Tongue (tissue), 1 donor: ENCODE measurements at regions not wholly inside any gene's neighbourhood (a gene's known extent, or its start where the extent isn't known, plus 50 kb on each side); places are given as distances from the start of the nearest gene placed in this dataset.

Experiments
- DNase-seq: peaks from one replicate; pipeline ENCODE4 v3.0.0-alpha.2; 2015

GRCh38 chr18:50492097-50492496 lies 67.8 kb upstream of the MAPK4 start:
- DNase-seq = peak; percentile 1

- no peak for DNase-seq
These were observed 65.3 kb upstream of the MAPK4 start for GRCh38 chr18:50494569-50494968.

- DNase-seq = no peak
These were observed 53.5 kb upstream of the MAPK4 start for GRCh38 chr18:50506362-50506761.

GRCh38 chr18:50507120-50507590 lies 52.7 kb upstream of the MAPK4 start:
- peak; percentile 57 for DNase-seq

- DNase-seq = no peak
These were observed 51.7 kb upstream of the MAPK4 start for GRCh38 chr18:50508228-50508627.

GRCh38 chr18:50509012-50509411 lies 50.9 kb upstream of the MAPK4 start:
- no peak for DNase-seq
